ENCODE measurements at regions not wholly inside any gene's neighbourhood (a gene's known extent, or its start where the extent isn't known, plus 50 kb on each side); places are given as distances from the start of the nearest gene placed in this dataset.

DNA sequence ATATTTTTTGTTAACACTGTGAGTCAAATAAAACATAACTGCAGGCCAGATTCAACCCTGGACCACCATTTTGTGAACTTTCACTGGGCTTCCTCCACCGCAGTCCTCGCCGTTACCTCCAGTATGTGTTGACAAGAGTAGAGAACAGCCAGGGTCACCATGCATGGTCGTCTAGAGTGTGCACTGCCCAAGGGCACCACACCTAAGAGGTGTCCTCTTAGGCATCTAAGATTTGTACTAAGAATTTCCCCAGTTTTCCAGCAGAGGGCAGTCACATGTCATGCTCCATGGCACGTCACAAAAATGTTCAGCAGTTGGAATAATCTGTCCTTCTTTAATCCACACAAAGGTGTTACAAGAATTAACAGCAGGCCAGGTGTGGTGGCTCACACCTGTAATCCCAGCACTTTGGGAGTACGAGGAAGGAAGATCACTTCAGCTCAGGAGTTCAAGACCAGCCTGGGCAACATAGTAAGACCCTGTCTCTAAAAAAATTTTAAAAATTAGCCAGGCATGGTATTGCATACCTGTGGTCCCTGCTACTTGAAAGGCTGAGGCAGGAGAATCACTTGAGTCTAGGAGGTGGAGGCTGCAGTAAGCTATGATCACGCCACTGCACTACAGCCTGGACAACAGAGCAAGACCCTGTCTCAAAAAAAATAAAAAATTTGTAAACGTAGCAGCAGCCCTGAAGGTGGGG is 71.2 kb upstream of the FOXK1 start:
- Histone ChIP-seq H3K79me2 (ENCODE audit: insufficient read depth, low read length) (no peaks in the 10 kb centered on the region), H2BK12ac (ENCODE audit: insufficient read length, low read depth, low read length) (no peak overlapping the region), H3K27ac (ENCODE audit: insufficient read length, low read depth, low read length) (no peak overlapping the region), H2AFZ (ENCODE audit: low read length) (no peak overlapping the region), H3K23me2 (ENCODE audit: insufficient read length, low read depth, low read length, poor library complexity, severe bottlenecking) (no peaks in the 10 kb centered on the region), H2AK5ac (ENCODE audit: insufficient read length, low read length) (no peak overlapping the region), H4K91ac (ENCODE audit: insufficient read length, low read depth, low read length) (no peak overlapping the region), H3K23ac (ENCODE audit: insufficient read length, low read depth, low read length) (no peak overlapping the region), H3K18ac (ENCODE audit: insufficient read length, low read depth, low read length) (no peak overlapping the region), H4K20me1 (ENCODE audit: control insufficient read depth, insufficient read depth, insufficient read length) (no peaks in the 10 kb centered on the region), H3K4ac (ENCODE audit: low read depth, low read length) (no peak overlapping the region), H3K14ac (ENCODE audit: insufficient read depth, low read length) (no peak overlapping the region), H3K4me1 (ENCODE audit: insufficient read depth, low read length) (no peaks in the 10 kb centered on the region), H3K4me2 (ENCODE audit: insufficient read depth, insufficient read length, low read length) (no peak overlapping the region), H2BK120ac (ENCODE audit: low read depth, low read length, poor library complexity, severe bottlenecking) (no peak overlapping the region), H2BK15ac (ENCODE audit: low read depth, low read length) (no peak overlapping the region), H3K9me3 (ENCODE audit: control insufficient read depth, low read depth, low read length) (no peaks in the 10 kb centered on the region), H3T11ph (ENCODE audit: low read length) (no peak overlapping the region), H3K79me1 (ENCODE audit: insufficient read depth, low read depth, low read length, poor library complexity, severe bottlenecking) (no peaks in the 10 kb centered on the region), H2BK5ac (ENCODE audit: insufficient read length, low read length) (no peak overlapping the region), H4K8ac (replicated peaks; ENCODE audit: insufficient read length, low read depth, low read length) (no peak overlapping the region), H3K56ac (ENCODE audit: insufficient read length, low read depth, low read length) (no peak overlapping the region), H3K27me3 (ENCODE audit: insufficient read depth, low read length) (no peaks in the 10 kb centered on the region), H2BK20ac (ENCODE audit: low read depth, low read length, poor library complexity, severe bottlenecking) (no peak overlapping the region), H4K5ac (ENCODE audit: insufficient read length, low read depth, low read length) (no peak overlapping the region), H3K9ac (ENCODE audit: extremely low read depth, insufficient read length, low read length) (no peak overlapping the region)
- Mint-ChIP-seq H3K4me1 (peaks cover 14 to 21% of the 10 kb centered on the region in 2 experiments), H3K36me3 (ENCODE audit: insufficient read depth in 1 of 3, low read depth in 3 of 3) (no peaks in the 10 kb centered on the region; a peak in 2 of 7 replicates), H3K4me3 (no peak overlapping the region), H3K27me3 (ENCODE audit: low read depth) (peaks cover 18% of the 10 kb centered on the region), H3K9me3 (peaks cover 0 to 9% of the 10 kb centered on the region in 2 experiments; a peak in 1 of 5 replicates), H3K27ac (no peak overlapping the region)
- no CpG with 5 or more reads among the region's 8 CpGs for WGBS (ENCODE audit: extremely low coverage, insufficient read length, low lambda C conversion rate)
- TF ChIP-seq, protein P1, sequence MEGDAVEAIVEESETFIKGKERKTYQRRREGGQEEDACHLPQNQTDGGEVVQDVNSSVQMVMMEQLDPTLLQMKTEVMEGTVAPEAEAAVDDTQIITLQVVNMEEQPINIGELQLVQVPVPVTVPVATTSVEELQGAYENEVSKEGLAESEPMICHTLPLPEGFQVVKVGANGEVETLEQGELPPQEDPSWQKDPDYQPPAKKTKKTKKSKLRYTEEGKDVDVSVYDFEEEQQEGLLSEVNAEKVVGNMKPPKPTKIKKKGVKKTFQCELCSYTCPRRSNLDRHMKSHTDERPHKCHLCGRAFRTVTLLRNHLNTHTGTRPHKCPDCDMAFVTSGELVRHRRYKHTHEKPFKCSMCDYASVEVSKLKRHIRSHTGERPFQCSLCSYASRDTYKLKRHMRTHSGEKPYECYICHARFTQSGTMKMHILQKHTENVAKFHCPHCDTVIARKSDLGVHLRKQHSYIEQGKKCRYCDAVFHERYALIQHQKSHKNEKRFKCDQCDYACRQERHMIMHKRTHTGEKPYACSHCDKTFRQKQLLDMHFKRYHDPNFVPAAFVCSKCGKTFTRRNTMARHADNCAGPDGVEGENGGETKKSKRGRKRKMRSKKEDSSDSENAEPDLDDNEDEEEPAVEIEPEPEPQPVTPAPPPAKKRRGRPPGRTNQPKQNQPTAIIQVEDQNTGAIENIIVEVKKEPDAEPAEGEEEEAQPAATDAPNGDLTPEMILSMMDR (conservative IDR thresholded peaks at IDR 0.05) = peak; percentile 82
- DNase-seq = peak; percentile 41

Measured in H9 (cell line).